C1 segment of cervical spinal cord (tissue), 14 donors: ENCODE measurements at regions not wholly inside any gene's neighbourhood (a gene's known extent, or its start where the extent isn't known, plus 50 kb on each side); places are given as distances from the start of the nearest gene placed in this dataset.
A peak's percentile ranks its signal among the peaks of the same experiment; 100 is the strongest.
"Not testable (repeated sequence)": the region's sequence is repeated elsewhere in the genome, so short reads cannot be mapped to it uniquely, and the experiment has no call there.

Source experiments
- DNase-seq, 14 donors: peaks; one replicate each; lab custom pipeline; 2025; lab: John Stamatoyannopoulos, UW

- DNase-seq = no peak
Observed at GRCh38 chr4:160423879-160424451, 1321.1 kb downstream of the RAPGEF2 start.

GRCh38 chr4:160426233-160426632 is 1323.4 kb downstream of the RAPGEF2 start:
- no peak for DNase-seq

- DNase-seq = peak in 1 of 14 donors; percentile 94
Observed at GRCh38 chr4:160450876-160451275, 1348.0 kb downstream of the RAPGEF2 start.

GRCh38 chr4:160481696-160482690 is 1379.1 kb downstream of the RAPGEF2 start:
- not testable (repeated sequence) for DNase-seq

- no peak for DNase-seq
Observed at GRCh38 chr4:160485071-160485687, 1382.3 kb downstream of the RAPGEF2 start.

GRCh38 chr4:160492181-160492580 is 1389.3 kb downstream of the RAPGEF2 start:
- DNase-seq = no peak

- DNase-seq = no peak
Observed at GRCh38 chr4:160493206-160493605, 1390.3 kb downstream of the RAPGEF2 start.

GRCh38 chr4:160495356-160495755 is 1392.5 kb downstream of the RAPGEF2 start:
- DNase-seq = no peak

GRCh38 chr4:160498211-160498610 is 1395.3 kb downstream of the RAPGEF2 start:
- DNase-seq = no peak

GRCh38 chr4:160505724-160506123 is 1402.8 kb downstream of the RAPGEF2 start:
- no peak for DNase-seq

- DNase-seq = no peak
Observed at GRCh38 chr4:160510928-160511327, 1408.0 kb downstream of the RAPGEF2 start.

- DNase-seq = no peak
Observed at GRCh38 chr4:160514126-160514525, 1411.2 kb downstream of the RAPGEF2 start.

- no peak for DNase-seq
Observed at GRCh38 chr4:160523231-160523630, 1420.4 kb downstream of the RAPGEF2 start.

- no peak for DNase-seq
Observed at GRCh38 chr4:160537681-160538080, 1434.8 kb downstream of the RAPGEF2 start.

- DNase-seq = no peak
Observed at GRCh38 chr4:160546201-160546600, 1443.3 kb downstream of the RAPGEF2 start.

- not testable (repeated sequence) for DNase-seq
Observed at GRCh38 chr4:160549951-160550519, 1447.2 kb downstream of the RAPGEF2 start.

GRCh38 chr4:160562661-160563060 is 1459.8 kb downstream of the RAPGEF2 start:
- peak in 1 of 14 donors; percentile 59 for DNase-seq

- DNase-seq = no peak
Observed at GRCh38 chr4:160563552-160564282, 1460.8 kb downstream of the RAPGEF2 start.

- DNase-seq = no peak
Observed at GRCh38 chr4:160567634-160568033, 1464.8 kb downstream of the RAPGEF2 start.

- DNase-seq = no peak
Observed at GRCh38 chr4:160570271-160570670, 1467.4 kb downstream of the RAPGEF2 start.

- DNase-seq = not testable (repeated sequence)
Observed at GRCh38 chr4:160574272-160574671, 1471.4 kb downstream of the RAPGEF2 start.
